ENCODE measurements at regions not wholly inside any gene's neighbourhood (a gene's known extent, or its start where the extent isn't known, plus 50 kb on each side); places are given as distances from the start of the nearest gene placed in this dataset.
"Not testable (repeated sequence)": the region's sequence is repeated elsewhere in the genome, so short reads cannot be mapped to it uniquely, and the experiment has no call there.

DNA sequence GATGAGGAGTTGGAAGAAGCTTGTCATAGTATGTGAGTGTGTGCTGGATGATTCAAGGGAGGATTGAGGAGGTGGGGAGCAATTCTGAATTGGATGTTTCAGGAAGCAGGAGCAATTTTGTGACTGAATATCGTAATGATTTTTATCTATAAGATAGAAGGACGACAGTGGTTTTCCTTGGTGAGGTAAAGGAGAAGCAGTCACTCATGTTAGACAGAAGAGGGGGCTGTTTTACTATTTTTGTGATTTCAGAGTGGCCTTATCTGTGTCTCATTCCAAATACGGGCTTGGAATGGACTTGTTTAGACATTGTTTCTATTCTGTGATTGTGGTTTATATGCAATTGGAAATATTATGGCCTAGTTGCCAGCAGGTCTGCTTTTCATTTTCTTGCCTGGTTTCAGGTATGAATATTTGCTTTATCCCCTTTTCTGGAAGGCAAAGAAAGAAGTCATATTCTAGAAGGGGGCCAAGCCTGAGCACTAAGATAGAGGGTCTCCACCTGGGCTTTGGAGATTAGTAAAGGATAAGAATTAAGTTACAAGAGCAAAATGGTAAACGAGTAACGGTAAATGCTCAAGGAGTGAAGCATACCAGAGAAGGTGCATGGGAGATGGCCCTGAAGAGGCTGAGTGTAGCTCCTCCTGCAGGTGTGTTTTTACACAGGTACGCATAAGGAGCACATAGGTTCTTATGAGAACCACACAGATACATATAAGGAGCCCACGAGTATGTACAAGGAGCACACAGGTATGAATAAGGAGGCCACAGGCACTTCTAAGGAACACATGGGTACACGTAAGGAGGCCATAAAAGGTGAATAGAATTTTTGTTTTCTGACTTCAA, 124.6 kb upstream of the KCNAB1 start:
- no peaks in the 10 kb centered on the region for H3K9me3 ChIP-seq (ENCODE audit: control insufficient read depth, low read length, poor library complexity, severe bottlenecking)
- H3K36me3 Mint-ChIP-seq (ENCODE audit: low read depth), result no peaks in the 10 kb centered on the region
- H3K27ac Mint-ChIP-seq, result no peak overlapping the region
- DNase-seq (no peak), ATAC-seq (no peak)
- H3K4me1 Mint-ChIP-seq, result peaks cover 2% of the 10 kb centered on the region
- peaks cover 36% of the 10 kb centered on the region for H3K27me3 Mint-ChIP-seq
- no peak overlapping the region for H3K4me3 Mint-ChIP-seq

DNA sequence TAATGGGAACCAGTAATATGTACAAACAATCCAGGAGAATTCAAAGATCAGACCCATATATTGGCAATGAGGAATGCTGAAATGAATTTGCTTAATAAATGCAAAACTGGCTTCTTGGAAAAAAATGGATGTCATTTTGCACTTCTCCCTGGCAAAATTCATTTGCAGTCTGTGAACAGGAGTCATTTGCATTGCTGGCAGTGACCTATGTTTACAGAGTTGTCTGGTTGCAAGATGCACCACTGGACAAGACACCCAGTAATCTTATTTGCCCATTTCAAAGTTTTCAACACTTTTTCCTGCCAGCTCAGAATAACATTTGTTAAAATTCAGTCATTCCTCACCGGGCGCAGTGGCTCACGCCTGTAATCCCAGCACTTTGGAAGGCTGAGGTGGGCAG, 123.5 kb upstream of the KCNAB1 start:
- H3K27me3 Mint-ChIP-seq, result peaks cover 30% of the 10 kb centered on the region
- ATAC-seq, result no peak
- H3K36me3 Mint-ChIP-seq (ENCODE audit: low read depth), result no peaks in the 10 kb centered on the region
- H3K27ac Mint-ChIP-seq, result no peak overlapping the region
- H3K4me1 Mint-ChIP-seq, result peaks cover 2% of the 10 kb centered on the region
- no peak for DNase-seq
- H3K9me3 ChIP-seq (ENCODE audit: control insufficient read depth, low read length, poor library complexity, severe bottlenecking), result no peaks in the 10 kb centered on the region
- H3K4me3 Mint-ChIP-seq, result no peak overlapping the region

DNA sequence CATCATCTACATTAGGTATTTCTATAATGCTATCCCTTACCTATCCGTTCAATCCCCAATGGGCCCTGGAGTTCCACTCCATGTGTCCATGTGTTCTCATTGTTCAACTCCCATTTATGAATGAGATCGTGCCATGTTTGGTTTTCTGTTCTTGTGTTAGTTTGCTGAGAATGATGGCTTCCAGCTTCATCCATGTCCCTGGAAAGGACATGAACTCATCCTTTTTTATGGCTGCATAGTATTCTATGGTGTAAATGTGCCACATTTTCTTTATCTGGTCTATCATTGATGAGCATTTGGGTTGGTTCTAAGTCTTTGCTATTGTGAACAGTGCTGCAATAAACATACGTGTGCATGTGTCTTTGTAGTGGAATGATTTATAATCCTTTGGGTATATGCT, 122.2 kb upstream of the KCNAB1 start:
- H3K4me1 Mint-ChIP-seq; DNase-seq; H3K36me3 Mint-ChIP-seq (ENCODE audit: low read depth); ATAC-seq; H3K27ac Mint-ChIP-seq; H3K4me3 Mint-ChIP-seq; H3K9me3 ChIP-seq (ENCODE audit: control insufficient read depth, low read length, poor library complexity, severe bottlenecking): not testable (repeated sequence)
- H3K27me3 Mint-ChIP-seq, result peaks cover 28% of the 10 kb centered on the region

DNA sequence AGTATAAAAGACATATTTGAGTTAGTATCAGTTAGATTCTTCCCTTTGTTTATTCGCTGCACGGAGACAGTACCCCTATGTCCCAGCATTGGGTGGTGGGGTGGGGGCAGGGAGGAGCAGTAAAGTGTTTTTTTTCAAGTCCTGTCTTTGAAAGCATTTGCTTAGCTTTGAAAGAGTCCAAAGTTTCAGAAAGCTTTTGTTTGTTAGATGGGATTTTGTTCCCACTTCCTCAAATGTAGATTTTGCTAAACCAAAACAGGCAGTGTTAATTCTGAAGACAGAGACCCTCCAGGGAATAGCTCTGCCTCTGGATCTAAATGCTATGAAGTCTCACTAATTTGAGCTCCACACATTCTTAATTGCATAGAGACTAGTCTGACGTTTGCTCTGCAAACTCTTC, 114.6 kb upstream of the KCNAB1 start:
- Mint-ChIP-seq H3K27me3 (peaks cover 29% of the 10 kb centered on the region), H3K36me3 (ENCODE audit: low read depth) (no peaks in the 10 kb centered on the region), H3K4me3 (no peak overlapping the region), H3K27ac (no peak overlapping the region), H3K4me1 (no peaks in the 10 kb centered on the region)
- DNase-seq, result no peak
- ATAC-seq, result no peak
- H3K9me3 ChIP-seq (ENCODE audit: control insufficient read depth, low read length, poor library complexity, severe bottlenecking), result no peaks in the 10 kb centered on the region

DNA sequence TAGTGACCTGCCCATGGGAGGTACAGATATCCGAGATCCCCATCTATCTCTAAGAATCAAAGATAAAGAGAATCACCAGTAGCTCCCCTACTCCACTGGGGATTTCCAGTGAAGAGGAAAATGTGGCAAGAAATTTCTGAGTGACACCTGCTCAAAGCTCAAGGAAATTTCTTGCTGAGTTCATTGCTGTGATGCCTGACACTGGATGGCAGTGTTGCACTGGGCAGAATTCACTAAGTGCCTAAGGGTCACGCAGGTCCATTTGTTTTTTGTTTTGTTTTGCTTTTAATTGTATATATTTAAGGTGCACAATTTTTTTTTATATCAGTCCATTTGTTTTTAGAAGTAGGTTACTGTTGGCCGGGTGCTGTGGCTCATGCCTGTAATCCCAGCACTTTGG, 109.5 kb upstream of the KCNAB1 start:
- ATAC-seq, result no peak
- no peak overlapping the region for H3K27ac Mint-ChIP-seq
- no peaks in the 10 kb centered on the region for H3K4me1 Mint-ChIP-seq
- H3K36me3 Mint-ChIP-seq (ENCODE audit: low read depth), result no peaks in the 10 kb centered on the region
- no peak overlapping the region for H3K4me3 Mint-ChIP-seq
- no peaks in the 10 kb centered on the region for H3K9me3 ChIP-seq (ENCODE audit: control insufficient read depth, low read length, poor library complexity, severe bottlenecking)
- peaks cover 35% of the 10 kb centered on the region for H3K27me3 Mint-ChIP-seq
- no peak for DNase-seq

DNA sequence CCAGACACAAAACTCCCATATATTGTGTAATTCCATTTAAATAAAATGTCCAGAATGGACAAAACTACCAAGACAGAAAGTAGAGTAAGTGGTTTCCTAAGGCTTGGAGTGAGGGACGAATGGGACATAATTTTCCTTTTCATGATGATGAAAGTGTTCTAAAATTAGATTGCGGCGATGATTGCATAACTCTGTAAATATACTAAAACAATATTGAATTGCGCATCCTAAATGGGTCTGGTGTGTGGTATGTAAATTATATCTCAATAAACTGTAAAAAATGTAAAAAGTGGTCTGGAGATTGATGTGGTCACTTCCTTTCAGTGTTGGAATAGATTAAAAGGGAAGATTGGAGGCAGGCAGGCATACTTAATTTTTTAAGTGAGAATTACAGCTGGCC, 105.9 kb upstream of the KCNAB1 start:
- DNase-seq (no peak), ATAC-seq (no peak)
- no peaks in the 10 kb centered on the region for H3K36me3 Mint-ChIP-seq (ENCODE audit: low read depth)
- H3K4me3 Mint-ChIP-seq, result no peak overlapping the region
- no peak overlapping the region for H3K27ac Mint-ChIP-seq
- H3K4me1 Mint-ChIP-seq, result no peaks in the 10 kb centered on the region
- H3K27me3 Mint-ChIP-seq, result peaks cover 21% of the 10 kb centered on the region
- H3K9me3 ChIP-seq (ENCODE audit: control insufficient read depth, low read length, poor library complexity, severe bottlenecking), result no peaks in the 10 kb centered on the region

DNA sequence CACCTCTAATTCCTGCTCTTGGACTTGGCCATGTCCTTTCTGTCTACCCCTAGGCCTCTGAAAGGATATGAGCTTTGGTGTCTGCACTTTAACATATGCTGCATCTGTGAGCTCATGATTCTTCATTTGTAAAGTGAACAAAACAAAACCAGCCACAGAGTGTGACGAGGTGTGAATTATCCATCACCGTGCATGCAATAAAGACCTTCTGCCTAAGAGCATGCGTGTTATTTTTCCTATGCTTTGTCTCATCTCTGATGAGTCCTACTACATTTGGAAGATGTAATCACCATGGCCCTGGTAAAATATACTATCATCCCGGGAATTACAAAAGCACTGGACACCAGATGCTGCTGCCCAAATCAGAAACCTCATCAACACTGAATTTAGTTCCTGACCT, 103.5 kb upstream of the KCNAB1 start:
- Mint-ChIP-seq H3K36me3 (ENCODE audit: low read depth) (no peaks in the 10 kb centered on the region), H3K4me3 (no peak overlapping the region), H3K27ac (no peak overlapping the region), H3K4me1 (no peaks in the 10 kb centered on the region), H3K27me3 (peaks cover 14% of the 10 kb centered on the region)
- no peaks in the 10 kb centered on the region for H3K9me3 ChIP-seq (ENCODE audit: control insufficient read depth, low read length, poor library complexity, severe bottlenecking)
- no peak for DNase-seq
- ATAC-seq, result no peak

DNA sequence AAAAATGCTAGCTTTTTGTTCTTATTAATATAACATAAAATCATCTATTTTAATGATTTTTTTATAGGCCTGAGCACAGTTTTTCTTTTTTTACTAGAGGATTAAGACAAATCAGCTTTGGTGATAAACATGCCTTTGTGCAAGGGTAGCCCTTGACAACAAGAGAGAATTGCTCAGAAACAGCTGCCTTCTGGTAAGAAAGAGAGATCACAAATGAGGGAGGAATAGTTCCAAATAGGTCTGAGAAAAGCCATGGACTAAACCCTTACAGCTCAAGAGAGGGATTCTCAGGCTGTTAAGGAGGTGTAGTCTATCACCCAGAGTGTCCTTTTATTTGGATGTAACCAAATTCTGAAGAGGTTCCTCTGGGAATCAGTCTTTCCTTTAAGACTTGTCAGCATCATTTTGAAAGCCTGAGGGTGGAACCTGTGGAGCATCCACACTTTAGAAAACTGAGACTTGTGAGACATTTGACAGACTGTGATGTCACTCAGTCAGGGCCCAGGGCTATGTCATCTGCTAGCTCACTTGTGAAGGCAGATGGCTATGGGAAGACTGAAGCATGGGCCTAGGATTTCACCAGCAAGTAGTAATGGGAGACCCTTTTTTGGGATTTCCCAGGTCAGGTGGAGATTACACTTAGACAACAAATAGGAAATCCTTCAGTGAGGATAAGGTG, 102.9 kb upstream of the KCNAB1 start:
- ATAC-seq, result no peak
- DNase-seq, result no peak
- Mint-ChIP-seq H3K27me3 (peaks cover 9% of the 10 kb centered on the region), H3K4me1 (no peaks in the 10 kb centered on the region), H3K36me3 (ENCODE audit: low read depth) (no peaks in the 10 kb centered on the region), H3K4me3 (no peak overlapping the region), H3K27ac (no peak overlapping the region)
- no peaks in the 10 kb centered on the region for H3K9me3 ChIP-seq (ENCODE audit: control insufficient read depth, low read length, poor library complexity, severe bottlenecking)

DNA sequence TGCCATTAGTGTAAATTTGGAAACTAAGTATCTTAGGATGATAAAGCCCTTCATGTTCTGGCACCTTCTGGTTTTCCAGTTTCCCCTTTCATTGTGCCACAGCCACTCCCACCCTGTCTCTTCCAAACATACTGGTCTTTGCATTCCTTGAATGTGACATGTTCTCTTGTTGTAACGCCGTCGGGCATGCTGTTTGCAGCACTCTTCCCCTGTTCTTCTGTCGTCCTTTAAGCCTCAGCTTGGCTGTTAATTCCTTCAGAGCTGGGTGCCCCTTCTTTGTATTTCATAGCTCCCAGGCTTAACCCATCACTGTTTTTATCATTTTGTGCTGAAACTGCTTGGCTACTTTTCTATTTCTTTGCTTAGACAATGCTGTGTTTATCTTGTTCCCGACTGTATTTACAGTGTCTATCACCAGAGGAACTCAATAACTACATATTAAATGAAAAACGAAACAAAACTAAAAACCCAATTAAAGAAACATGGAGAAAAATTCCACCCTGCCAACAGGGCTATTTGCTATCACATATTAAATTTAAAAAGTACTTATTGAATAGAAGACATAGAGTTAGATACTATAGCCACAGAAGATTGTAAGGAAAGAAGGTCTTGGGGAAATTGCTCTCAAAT, 95.4 kb upstream of the KCNAB1 start:
- Mint-ChIP-seq H3K4me1 (peaks cover 2% of the 10 kb centered on the region), H3K27me3 (peaks cover 16% of the 10 kb centered on the region), H3K36me3 (ENCODE audit: low read depth) (peaks cover 3% of the 10 kb centered on the region), H3K27ac (no peak overlapping the region), H3K4me3 (no peak overlapping the region)
- H3K9me3 ChIP-seq (ENCODE audit: control insufficient read depth, low read length, poor library complexity, severe bottlenecking), result no peaks in the 10 kb centered on the region
- no peak for DNase-seq
- ATAC-seq, result no peak

DNA sequence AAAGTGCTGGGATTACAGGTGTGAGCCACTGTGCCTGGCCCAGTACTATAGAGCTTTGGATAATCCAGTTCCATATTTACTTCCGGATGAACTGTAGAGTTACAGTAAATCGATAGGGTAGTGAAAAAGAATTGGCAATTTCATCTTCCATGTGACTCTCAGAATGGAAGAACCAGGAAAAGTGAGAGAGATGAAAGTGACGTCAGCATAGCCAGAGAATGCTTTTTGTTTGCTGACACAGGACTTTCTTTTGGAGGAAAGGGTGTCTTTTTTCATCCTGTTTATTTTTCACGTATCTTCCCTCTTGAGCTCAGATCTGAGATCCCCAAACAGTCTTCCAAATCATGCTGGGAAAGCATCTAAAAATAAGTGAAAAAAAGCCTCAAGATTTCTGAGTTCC, 91.2 kb upstream of the KCNAB1 start:
- H3K9me3 ChIP-seq (ENCODE audit: control insufficient read depth, low read length, poor library complexity, severe bottlenecking), result no peaks in the 10 kb centered on the region
- H3K36me3 Mint-ChIP-seq (ENCODE audit: low read depth), result peaks cover 3% of the 10 kb centered on the region
- H3K27ac Mint-ChIP-seq, result no peak overlapping the region
- no peak overlapping the region for H3K4me3 Mint-ChIP-seq
- ATAC-seq (no peak), DNase-seq (no peak)
- peaks cover 7% of the 10 kb centered on the region for H3K27me3 Mint-ChIP-seq
- H3K4me1 Mint-ChIP-seq, result peaks cover 2% of the 10 kb centered on the region

DNA sequence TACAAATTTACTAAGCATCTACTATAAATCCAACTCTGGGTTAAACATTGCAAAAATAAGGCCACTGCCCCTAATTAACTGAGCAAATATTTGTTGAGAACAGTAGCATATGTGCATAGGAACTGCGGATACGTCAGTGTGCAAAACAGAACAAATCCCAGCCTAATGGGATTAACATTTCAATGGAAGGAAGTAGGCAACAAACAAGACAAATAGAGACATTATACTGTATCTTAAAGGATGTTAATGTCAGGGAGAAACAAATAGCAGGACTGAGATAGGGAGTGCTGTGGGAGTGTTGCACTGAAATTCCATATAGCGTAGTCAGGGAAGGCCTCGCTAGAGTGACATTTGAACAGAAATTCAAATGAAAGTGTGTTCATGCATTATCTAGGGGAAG, 89.7 kb upstream of the KCNAB1 start:
- H3K4me1 Mint-ChIP-seq, result peaks cover 2% of the 10 kb centered on the region
- DNase-seq (no peak), ATAC-seq (no peak)
- H3K4me3 Mint-ChIP-seq, result no peak overlapping the region
- H3K27me3 Mint-ChIP-seq, result no peaks in the 10 kb centered on the region
- peaks cover 5% of the 10 kb centered on the region for H3K36me3 Mint-ChIP-seq (ENCODE audit: low read depth)
- H3K9me3 ChIP-seq (ENCODE audit: control insufficient read depth, low read length, poor library complexity, severe bottlenecking), result no peaks in the 10 kb centered on the region
- H3K27ac Mint-ChIP-seq, result no peak overlapping the region

DNA sequence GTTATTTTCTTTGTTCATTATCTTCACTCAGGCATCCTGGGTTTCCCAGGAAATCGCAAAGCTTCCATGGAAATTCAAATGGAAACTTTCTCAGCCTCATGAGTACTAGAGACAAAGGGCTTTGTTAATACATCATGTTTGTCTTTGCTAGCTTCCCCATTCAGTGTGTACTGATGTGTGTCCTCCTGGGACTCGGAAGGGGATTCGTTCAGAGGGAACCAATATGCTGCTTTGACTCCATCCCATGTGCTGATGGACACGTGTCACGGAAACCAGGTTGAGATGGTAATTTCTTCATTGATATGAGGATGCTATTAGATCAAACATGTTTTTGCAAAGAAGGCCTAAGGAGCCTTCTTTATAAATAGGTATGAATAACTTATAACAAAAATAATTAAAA, 87.0 kb upstream of the KCNAB1 start:
- H3K9me3 ChIP-seq (ENCODE audit: control insufficient read depth, low read length, poor library complexity, severe bottlenecking), result no peaks in the 10 kb centered on the region
- ATAC-seq (no peak), DNase-seq (no peak)
- H3K4me1 Mint-ChIP-seq, result peaks cover 2% of the 10 kb centered on the region
- no peak overlapping the region for H3K27ac Mint-ChIP-seq
- no peaks in the 10 kb centered on the region for H3K27me3 Mint-ChIP-seq
- peaks cover 2% of the 10 kb centered on the region for H3K36me3 Mint-ChIP-seq (ENCODE audit: low read depth)
- no peak overlapping the region for H3K4me3 Mint-ChIP-seq

DNA sequence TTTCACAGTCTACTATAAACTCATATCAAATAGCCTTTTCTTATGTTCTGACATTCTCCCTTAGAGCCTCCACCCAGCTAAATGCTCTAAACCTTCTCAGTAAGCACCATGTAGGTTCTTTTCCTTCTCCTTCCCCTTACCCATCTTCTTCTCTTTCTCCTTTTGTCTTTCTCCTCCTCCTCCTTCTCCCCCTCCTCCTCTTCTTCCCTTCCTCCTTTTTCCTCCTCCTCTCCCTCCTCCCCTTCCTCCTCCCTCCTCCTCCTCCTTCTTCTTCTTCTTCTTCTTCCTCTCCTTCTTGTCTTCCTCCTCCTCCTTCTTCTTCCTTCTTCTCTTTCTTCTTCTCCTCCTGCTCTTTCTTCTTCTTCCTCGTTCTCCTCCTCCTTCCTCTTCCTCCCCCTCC, 85.2 kb upstream of the KCNAB1 start:
- ATAC-seq (no peak), DNase-seq (no peak)
- no peak overlapping the region for H3K4me3 Mint-ChIP-seq
- H3K9me3 ChIP-seq (ENCODE audit: control insufficient read depth, low read length, poor library complexity, severe bottlenecking), result no peaks in the 10 kb centered on the region
- peaks cover 2% of the 10 kb centered on the region for H3K4me1 Mint-ChIP-seq
- no peak overlapping the region for H3K27ac Mint-ChIP-seq
- H3K27me3 Mint-ChIP-seq, result no peaks in the 10 kb centered on the region
- peaks cover 2% of the 10 kb centered on the region for H3K36me3 Mint-ChIP-seq (ENCODE audit: low read depth)
